Activated CD8-positive, alpha-beta memory T cell treated with anti-CD3 and anti-CD28 coated beads, Interleukin-2, amount 50 U/mL, for 24 hours (primary cell): ENCODE measurements at regions not wholly inside any gene's neighbourhood (a gene's known extent, or its start where the extent isn't known, plus 50 kb on each side); places are given as distances from the start of the nearest gene placed in this dataset.

Experiments used
- DNase-seq: peaks from one replicate; pipeline ENCODE4 v3.0.0-alpha.2; 2020; ENCODE audit errors: extremely low read depth

GRCh38 chr5:175285261-175285660, 158.7 kb downstream of the DRD1 start:
- no peak for DNase-seq

GRCh38 chr5:175284806-175285205, 159.2 kb downstream of the DRD1 start:
- no peak for DNase-seq

GRCh38 chr5:175282611-175283225, 161.3 kb downstream of the DRD1 start:
- DNase-seq, result no peak

GRCh38 chr5:175281714-175282113, 162.3 kb downstream of the DRD1 start:
- DNase-seq, result no peak

- DNase-seq, result no peak
Measured at GRCh38 chr5:175281257-175281656, 162.7 kb downstream of the DRD1 start.

- DNase-seq, result no peak
Measured at GRCh38 chr5:175279506-175279905, 164.5 kb downstream of the DRD1 start.

- no peak for DNase-seq
Measured at GRCh38 chr5:175275748-175276147, 168.2 kb downstream of the DRD1 start.

- DNase-seq, result no peak
Measured at GRCh38 chr5:175275097-175275496, 168.9 kb downstream of the DRD1 start.

- DNase-seq, result no peak
Measured at GRCh38 chr5:175274171-175274570, 169.8 kb downstream of the DRD1 start.

- DNase-seq, result no peak
Measured at GRCh38 chr5:175264406-175264805, 179.6 kb downstream of the DRD1 start.

- no peak for DNase-seq
Measured at GRCh38 chr5:175263776-175264175, 180.2 kb downstream of the DRD1 start.

GRCh38 chr5:175261526-175261925, 182.5 kb downstream of the DRD1 start:
- DNase-seq, result no peak

- no peak for DNase-seq
Measured at GRCh38 chr5:175261037-175261436, 182.9 kb downstream of the DRD1 start.

- no peak for DNase-seq
Measured at GRCh38 chr5:175257847-175258194, 186.2 kb downstream of the DRD1 start.

- no peak for DNase-seq
Measured at GRCh38 chr5:175257128-175257846, 186.7 kb downstream of the DRD1 start.

GRCh38 chr5:175254155-175254554, 189.8 kb downstream of the DRD1 start:
- DNase-seq, result no peak

GRCh38 chr5:175253597-175253996, 190.4 kb downstream of the DRD1 start:
- DNase-seq, result no peak

GRCh38 chr5:175252234-175252805, 191.7 kb downstream of the DRD1 start:
- no peak for DNase-seq

GRCh38 chr5:175250426-175250825, 193.6 kb downstream of the DRD1 start:
- DNase-seq, result no peak

- no peak for DNase-seq
Measured at GRCh38 chr5:175248416-175248905, 195.5 kb downstream of the DRD1 start.

GRCh38 chr5:175246889-175247520, 197.0 kb downstream of the DRD1 start:
- DNase-seq, result no peak

- no peak for DNase-seq
Measured at GRCh38 chr5:175246242-175246888, 197.6 kb downstream of the DRD1 start.
